HG03354 (cell line): ENCODE measurements at regions not wholly inside any gene's neighbourhood (a gene's known extent, or its start where the extent isn't known, plus 50 kb on each side); places are given as distances from the start of the nearest gene placed in this dataset.

ENCODE experiments used
- ATAC-seq: cut with Tn5 transposase; IDR thresholded peaks from one replicate; pipeline ENCODE4 v1.9.1; 2021; ENCODE audit warnings: mild to moderate bottlenecking; ENCODE audit not compliant: unreplicated experiment, poor library complexity, severe bottlenecking

- no peak for ATAC-seq
These were observed 267.1 kb downstream of the ADGB start for GRCh38 chr6:146865756-146866379.

GRCh38 chr6:146866731-146867414 lies 268.1 kb downstream of the ADGB start:
- ATAC-seq, result no peak

GRCh38 chr6:146868671-146869209 lies 270.0 kb downstream of the ADGB start:
- ATAC-seq, result no peak

- peak; percentile 85 for ATAC-seq
These were observed 272.0 kb downstream of the ADGB start for GRCh38 chr6:146870760-146871159.

- no peak for ATAC-seq
These were observed 273.0 kb downstream of the ADGB start for GRCh38 chr6:146871611-146872425.

GRCh38 chr6:146872426-146872785 lies 273.6 kb downstream of the ADGB start:
- no peak for ATAC-seq

- ATAC-seq, result no peak
These were observed 275.7 kb downstream of the ADGB start for GRCh38 chr6:146874278-146875018.

- no peak for ATAC-seq
These were observed 277.1 kb downstream of the ADGB start for GRCh38 chr6:146875927-146876270.

GRCh38 chr6:146876271-146877151 lies 277.7 kb downstream of the ADGB start:
- no peak for ATAC-seq

- no peak for ATAC-seq
These were observed 279.6 kb downstream of the ADGB start for GRCh38 chr6:146878168-146878951.

GRCh38 chr6:146878952-146879340 lies 280.2 kb downstream of the ADGB start:
- no peak for ATAC-seq

- ATAC-seq, result no peak
These were observed 280.8 kb downstream of the ADGB start for GRCh38 chr6:146879406-146880117.

- ATAC-seq, result no peak
These were observed 282.7 kb downstream of the ADGB start for GRCh38 chr6:146881228-146882181.

GRCh38 chr6:146883640-146884531 lies 285.1 kb downstream of the ADGB start:
- ATAC-seq, result no peak

GRCh38 chr6:146884728-146885127 lies 286.0 kb downstream of the ADGB start:
- ATAC-seq, result peak; percentile 96
